OCI-LY3 (cell line): ENCODE measurements at regions not wholly inside any gene's neighbourhood (a gene's known extent, or its start where the extent isn't known, plus 50 kb on each side); places are given as distances from the start of the nearest gene placed in this dataset.

Experiments used
- EZH2phosphoT487 ChIP-seq: fragments of 200-600 bp; shearing (Covaris generic); IDR thresholded peaks from 2 replicates; pipeline ENCODE4 v1.6.1; 2018; ENCODE audit warnings: antibody characterized with exemption, mixed run types, low read depth
- TF ChIP-seq, protein P1 (sequence below): fragments of 200-600, 300-600 bp; sonication (generic); IDR thresholded peaks from 2 replicates; pipeline ENCODE4 v1.5.1; 2014; ENCODE audit warnings: antibody characterized with exemption, low read length, low read depth

DNA sequence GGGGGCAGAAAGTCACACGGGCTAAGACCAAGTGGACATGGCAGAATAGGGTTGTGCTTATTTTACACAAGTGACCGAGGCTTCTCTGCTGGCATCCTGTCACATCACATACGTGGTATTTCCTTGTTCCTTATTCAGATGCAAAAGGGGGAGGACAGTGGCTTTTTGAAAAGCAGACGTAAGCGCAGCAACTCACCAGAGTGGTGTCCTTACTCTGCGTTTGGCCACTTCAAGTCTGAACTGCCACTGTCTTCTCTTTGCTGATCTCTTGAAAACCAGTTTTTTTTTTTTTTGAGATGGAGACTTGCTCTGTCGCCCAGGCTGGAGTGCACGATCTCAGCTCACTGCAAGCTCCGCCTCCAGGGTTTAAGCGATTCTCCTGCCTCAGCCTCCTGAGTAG, 113.2 kb downstream of the SOX2 start:
- TF ChIP-seq, protein P1, sequence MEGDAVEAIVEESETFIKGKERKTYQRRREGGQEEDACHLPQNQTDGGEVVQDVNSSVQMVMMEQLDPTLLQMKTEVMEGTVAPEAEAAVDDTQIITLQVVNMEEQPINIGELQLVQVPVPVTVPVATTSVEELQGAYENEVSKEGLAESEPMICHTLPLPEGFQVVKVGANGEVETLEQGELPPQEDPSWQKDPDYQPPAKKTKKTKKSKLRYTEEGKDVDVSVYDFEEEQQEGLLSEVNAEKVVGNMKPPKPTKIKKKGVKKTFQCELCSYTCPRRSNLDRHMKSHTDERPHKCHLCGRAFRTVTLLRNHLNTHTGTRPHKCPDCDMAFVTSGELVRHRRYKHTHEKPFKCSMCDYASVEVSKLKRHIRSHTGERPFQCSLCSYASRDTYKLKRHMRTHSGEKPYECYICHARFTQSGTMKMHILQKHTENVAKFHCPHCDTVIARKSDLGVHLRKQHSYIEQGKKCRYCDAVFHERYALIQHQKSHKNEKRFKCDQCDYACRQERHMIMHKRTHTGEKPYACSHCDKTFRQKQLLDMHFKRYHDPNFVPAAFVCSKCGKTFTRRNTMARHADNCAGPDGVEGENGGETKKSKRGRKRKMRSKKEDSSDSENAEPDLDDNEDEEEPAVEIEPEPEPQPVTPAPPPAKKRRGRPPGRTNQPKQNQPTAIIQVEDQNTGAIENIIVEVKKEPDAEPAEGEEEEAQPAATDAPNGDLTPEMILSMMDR = no peak
- TF ChIP-seq EZH2phosphoT487 = no peak
